GM18511 (cell line): ENCODE measurements at regions not wholly inside any gene's neighbourhood (a gene's known extent, or its start where the extent isn't known, plus 50 kb on each side); places are given as distances from the start of the nearest gene placed in this dataset.
"Not testable (repeated sequence)": the region's sequence is repeated elsewhere in the genome, so short reads cannot be mapped to it uniquely, and the experiment has no call there.

ENCODE experiments used
- ATAC-seq: cut with Tn5 transposase; IDR thresholded peaks from one replicate; pipeline ENCODE4 v1.9.1; 2021; ENCODE audit warnings: mild to moderate bottlenecking, moderate library complexity; ENCODE audit not compliant: unreplicated experiment

- no peak for ATAC-seq
Measured at GRCh38 chrX:4622486-4623167, 909.2 kb upstream of the PRKX start.

DNA sequence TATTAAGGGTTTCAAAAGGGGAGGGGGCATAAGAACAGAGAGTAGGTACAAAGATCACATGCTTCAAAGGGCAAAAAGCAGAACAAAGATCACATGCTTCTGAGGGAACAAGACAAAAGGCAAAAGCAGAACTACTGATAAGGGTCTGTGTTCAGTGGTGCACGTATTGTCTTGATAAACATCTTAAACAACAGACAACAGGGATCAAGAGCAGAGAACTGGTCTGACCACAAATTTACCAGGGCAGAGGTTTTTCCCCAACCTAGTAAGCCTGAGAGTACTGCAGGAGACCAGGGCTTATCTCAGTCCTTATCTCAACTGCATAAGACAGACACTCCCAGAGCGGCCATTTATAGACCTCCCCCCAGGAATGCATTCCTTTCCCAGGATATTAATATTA is 900.2 kb upstream of the PRKX start:
- not testable (repeated sequence) for ATAC-seq

DNA sequence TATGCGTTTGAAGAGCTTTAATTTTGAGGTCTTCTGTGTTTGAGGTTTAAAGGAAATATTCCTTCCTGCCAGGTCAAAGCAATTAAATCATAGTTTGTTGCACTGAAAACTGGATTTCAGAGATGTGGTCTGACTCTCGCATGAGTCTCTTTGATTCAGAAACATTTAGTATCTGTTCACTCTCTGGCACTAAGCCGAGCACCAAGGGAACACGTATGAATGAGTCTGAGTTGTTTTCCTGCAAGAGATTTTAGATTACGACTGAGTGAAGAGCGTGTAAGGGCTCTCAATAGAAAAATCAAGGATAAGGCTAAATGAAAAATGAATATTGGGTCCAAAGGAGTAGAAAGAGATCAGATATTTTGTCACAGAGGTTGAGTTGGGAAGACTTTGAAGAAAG is 875.4 kb upstream of the PRKX start:
- ATAC-seq, result no peak

GRCh38 chrX:4588466-4588865 is 875.0 kb upstream of the PRKX start:
- no peak for ATAC-seq

GRCh38 chrX:4588056-4588455 is 874.6 kb upstream of the PRKX start:
- ATAC-seq, result no peak

DNA sequence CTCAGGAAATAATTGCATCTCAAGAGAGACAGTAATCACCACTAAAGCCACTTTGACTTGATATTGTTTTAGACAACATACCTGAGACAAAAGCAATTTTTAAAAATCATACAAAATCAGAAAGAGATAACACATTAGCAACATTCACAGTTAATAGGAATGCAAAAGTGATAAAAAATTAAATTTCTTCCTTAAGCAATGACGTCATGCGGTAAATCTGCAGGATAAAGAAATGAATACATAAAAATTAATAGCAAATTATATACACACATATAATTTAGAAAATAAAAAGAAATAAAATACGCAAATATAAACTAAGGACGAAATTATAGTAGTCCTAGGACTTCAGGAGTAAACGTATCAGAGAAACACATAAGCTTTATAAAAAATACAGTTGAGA is 866.5 kb upstream of the PRKX start:
- no peak for ATAC-seq

GRCh38 chrX:4579480-4579879 is 866.0 kb upstream of the PRKX start:
- no peak for ATAC-seq

- no peak for ATAC-seq
Measured at GRCh38 chrX:4572691-4573090, 859.2 kb upstream of the PRKX start.

DNA sequence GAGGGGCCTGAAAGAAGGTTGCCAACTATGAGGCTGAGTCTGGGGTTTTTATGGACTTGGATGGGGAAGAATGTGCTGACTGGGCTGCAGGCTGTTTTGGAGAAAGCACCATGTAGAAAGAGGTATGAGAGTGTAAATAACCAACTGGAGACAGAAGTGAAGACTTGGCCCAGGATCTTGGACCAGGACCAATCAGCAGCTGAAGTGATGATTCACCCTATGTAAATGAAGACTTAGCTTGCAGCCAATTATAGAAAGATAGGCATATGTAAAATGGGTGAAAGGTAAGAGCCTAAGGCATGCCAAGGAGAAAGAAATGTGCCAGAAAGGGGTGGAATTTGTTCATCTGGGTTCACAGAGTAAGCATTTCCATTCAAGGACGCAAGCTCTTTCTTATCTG is 856.7 kb upstream of the PRKX start:
- no peak for ATAC-seq

DNA sequence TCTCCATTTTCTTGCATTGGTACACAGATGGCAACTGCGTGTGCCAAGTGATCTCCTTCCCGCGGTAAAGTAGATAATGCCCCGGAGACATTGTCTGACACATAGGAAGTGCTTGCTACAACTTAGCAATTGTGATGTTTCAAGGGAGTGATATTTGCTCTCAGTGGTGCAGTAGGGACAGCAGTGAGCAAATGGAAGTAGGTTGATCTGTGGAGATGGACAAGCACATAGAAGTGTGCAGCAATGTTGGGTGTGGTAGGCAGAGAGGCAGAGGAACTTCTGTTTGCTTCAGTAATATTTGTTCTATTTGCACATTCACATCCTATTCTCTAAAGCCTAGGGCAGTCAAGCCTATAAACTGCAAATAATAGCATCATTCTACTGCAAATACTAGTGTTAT is 846.7 kb upstream of the PRKX start:
- ATAC-seq, result no peak

GRCh38 chrX:4550018-4550417 is 836.6 kb upstream of the PRKX start:
- no peak for ATAC-seq

DNA sequence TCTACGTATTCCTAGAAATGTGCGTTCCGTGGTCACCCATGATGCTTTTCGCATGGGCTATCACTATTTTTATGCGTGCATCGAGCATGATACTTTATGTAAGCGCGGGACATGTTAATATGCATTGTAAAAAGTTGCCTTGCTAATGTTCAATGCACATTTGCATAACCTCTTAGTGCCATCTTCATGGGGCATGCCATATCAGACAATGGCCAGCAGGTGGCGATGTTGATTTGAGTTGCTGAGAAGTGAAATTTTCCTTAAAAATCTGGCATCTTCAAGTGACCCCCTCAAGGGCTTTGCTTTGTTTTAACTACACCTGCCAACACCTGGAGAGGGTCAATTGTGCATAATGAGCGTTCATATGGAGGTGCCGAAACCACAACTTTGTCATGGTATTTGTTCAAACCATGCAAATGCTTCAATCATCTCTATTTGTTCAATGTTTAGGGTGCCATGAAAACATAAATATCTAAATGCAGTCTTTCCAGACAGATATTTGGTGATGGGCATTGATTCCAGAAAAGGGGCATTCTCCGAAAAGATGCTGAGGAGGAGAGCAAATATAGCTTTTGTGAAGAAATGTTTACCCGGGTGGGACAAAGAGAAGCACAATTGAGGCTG is 833.9 kb upstream of the PRKX start:
- ATAC-seq, result peak; percentile 88

DNA sequence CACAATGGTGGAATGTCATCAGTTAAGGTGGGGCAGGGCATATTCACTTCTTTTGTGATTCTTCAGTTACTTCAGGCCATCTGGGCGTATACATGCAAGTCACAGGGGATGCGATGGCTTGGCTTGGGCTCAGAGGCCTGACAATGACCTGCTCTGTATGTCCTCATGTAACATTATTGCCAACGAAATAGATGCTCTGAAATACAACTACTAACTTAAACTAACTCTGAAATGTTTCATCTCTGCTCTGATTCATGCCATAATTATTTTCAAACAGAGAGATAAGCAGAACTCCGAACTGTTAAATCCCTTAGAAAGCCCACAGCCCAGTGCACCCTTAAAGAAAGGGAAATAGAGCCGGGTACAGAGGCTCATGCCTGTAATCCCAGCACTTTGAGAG is 832.7 kb upstream of the PRKX start:
- ATAC-seq, result not testable (repeated sequence)

DNA sequence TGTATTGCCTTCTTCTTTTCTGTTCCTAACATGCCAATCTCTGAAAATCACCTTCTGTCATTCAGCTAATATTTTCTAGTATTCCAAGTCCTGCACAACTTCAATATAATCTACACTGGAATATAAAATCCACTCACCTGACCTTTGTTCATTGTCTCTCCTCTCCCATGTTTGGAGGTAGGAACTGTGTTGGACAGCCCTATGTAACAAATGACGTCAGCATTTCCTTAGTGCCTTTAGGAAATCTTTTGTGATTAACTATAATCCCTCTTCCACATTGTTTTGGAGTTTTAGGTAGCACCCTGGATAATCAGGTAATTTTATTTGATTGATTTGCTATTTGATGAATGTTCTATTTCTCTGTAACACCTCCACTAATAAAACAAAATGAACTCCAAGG is 814.8 kb upstream of the PRKX start:
- no peak for ATAC-seq

GRCh38 chrX:4485912-4486311 is 772.5 kb upstream of the PRKX start:
- ATAC-seq, result no peak

DNA sequence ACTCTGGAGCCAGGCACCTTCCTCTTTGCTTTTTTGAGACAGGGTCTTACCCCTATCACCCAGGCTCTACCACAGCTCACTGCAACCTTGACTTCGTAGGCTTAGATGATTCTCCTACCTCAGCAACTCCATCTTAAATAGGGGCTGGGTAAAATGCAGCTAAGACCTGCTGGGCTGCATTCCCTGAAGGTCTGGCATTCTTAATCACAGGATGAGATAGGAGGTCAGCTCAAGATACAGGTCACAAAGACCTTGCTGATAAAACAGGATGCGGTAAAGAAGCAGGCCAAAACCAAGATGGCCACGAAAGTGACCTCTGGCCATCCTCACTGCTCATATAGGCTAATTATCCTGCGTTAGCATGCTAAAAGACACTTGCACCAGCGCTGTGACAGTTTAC is 770.8 kb upstream of the PRKX start:
- no peak for ATAC-seq

GRCh38 chrX:4451591-4451990 is 738.1 kb upstream of the PRKX start:
- no peak for ATAC-seq

DNA sequence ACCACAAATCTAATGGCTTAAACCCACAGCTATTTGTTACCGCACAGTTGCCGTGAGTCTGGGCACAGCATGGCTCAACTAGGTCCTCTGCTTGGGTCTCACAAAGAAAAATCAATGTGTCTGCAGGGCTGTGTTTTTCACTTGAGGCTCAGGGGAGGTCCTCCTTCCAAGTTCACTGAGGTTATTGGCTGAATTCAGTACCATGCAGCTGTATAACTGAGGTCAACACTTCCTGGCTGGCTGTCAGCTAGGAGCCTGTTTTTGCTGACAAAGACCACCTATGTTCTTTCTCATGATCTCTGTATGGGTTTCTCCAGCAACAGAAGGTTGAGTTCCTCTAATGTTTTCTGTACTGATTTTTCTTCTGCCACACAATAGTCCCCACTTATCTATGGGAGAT is 736.7 kb upstream of the PRKX start:
- no peak for ATAC-seq

DNA sequence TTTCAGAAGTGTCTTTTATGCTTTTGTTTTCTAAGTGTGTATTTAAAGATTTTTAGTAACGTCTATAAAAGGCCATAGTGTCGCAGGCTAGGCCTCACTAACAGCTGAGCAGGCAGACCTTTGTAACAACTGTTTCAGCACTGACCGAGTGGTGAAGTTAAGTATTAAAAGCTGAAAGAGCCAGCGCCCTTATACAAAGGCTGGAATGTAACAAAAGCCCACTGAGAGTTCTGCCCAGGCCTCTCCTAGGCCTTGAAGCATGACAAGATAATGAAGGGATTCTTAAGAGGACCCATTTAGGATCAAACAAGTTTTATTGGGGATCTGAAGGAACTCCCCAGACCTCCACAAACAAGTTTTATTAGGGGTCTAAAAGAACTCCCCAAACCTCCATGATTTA is 722.5 kb upstream of the PRKX start:
- no peak for ATAC-seq

GRCh38 chrX:4397471-4397870 is 684.0 kb upstream of the PRKX start:
- no peak for ATAC-seq

DNA sequence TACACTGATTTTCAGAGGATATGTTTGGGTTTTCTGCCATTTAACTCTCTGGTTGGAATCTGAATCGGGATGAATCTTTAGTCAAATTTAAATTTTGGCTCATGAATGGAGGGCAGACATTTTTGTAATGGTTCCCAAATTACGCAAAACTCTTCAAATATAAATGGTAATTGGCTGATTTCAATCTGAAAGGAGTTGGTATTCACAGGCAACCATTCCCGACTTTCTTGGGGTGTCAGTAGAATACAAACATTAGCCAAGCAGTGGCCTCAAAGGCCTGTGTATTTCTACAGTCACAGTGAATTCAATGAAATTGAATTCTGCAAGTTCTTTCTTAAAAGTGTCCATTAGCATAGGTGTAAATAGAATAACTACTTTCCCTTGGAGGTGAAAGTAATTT is 668.8 kb upstream of the PRKX start:
- ATAC-seq, result no peak

- ATAC-seq, result no peak
Measured at GRCh38 chrX:4380710-4381109, 667.3 kb upstream of the PRKX start.

GRCh38 chrX:4379071-4379470 is 665.6 kb upstream of the PRKX start:
- no peak for ATAC-seq
